NCI-H1048 (cell line): ENCODE measurements at regions not wholly inside any gene's neighbourhood (a gene's known extent, or its start where the extent isn't known, plus 50 kb on each side); places are given as distances from the start of the nearest gene placed in this dataset.
"Not testable (repeated sequence)": the region's sequence is repeated elsewhere in the genome, so short reads cannot be mapped to it uniquely, and the experiment has no call there.

ENCODE experiments used
- DNase-seq: peaks from one replicate; lab custom pipeline; 2025; lab: John Stamatoyannopoulos, UW

DNA sequence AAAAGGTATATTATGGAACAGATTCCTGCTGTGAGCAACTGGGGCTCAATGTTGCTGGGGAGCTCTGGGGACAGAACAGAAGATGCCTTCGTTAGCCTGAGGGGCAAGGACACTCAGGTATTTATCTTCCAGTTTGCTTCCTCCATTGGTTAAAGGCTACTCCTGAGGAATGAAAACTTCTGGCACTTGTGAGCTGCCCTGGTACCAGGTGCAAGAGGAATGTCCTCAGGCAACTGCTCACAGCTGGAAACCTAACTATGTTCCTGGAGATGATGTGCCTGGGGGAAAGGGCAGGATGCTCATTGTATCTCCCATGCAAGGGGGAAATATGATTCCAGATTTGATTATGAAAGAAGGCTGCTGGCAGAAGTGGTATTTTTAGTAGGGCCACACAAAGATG is 54.0 kb upstream of the BBX start:
- DNase-seq: no peak

DNA sequence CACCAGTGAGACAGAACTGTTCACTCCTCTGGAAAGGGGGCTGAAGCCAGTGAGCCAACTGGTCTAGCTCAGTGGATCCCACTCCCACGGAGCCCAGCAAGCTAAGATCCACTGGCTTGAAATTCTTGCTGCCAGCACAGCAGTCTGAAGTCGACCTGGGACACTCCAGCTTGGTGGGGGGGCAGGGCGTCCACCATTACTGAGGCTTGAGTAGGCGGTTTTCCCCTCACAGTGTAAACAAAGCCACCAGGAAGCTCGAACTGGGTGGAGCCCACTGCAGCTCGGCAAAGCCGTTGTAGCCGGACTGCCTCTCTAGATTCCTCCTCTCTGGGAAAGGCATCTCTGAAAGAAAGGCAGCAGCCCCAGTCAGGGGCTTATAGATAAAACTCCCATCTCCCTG is 52.3 kb upstream of the BBX start:
- DNase-seq: not testable (repeated sequence)
